Frontal cortex (tissue), 3 donors: ENCODE measurements at regions not wholly inside any gene's neighbourhood (a gene's known extent, or its start where the extent isn't known, plus 50 kb on each side); places are given as distances from the start of the nearest gene placed in this dataset.

ENCODE experiments used
- DNase-seq, 2 donors: peaks; one replicate each; pipeline ENCODE4 v3.0.0; 2012; ENCODE audit warnings: low spot score in 2 of 2
- FAIRE-seq: peaks from 2 replicates; lab custom pipeline; 2012; peaks lifted over from hg19 to GRCh38; lab: Jason Lieb, UNC
- donor health status: control.
- donor health status: control.
- donor health status: control.

DNA sequence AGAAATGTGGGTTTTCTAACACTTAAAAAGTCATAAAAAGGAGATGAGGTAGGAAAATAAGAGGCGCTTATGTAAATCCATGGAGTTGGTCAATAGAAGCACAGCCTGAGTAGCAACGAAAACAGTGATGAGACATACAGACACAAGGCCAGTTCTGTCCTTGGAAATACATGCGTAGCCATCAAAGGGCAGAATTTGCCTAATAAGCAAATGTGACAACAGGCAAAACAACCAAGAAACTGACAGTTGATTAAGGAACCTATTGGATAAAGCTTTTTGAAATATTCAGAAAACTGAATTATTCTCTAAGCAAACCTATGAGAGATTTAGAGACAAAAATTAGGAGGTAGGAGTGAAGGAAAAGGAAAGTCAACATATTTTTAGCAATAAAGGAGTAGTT, 586.3 kb downstream of the PLCL1 start:
- DNase-seq, result no peak
- FAIRE-seq, result no peak

DNA sequence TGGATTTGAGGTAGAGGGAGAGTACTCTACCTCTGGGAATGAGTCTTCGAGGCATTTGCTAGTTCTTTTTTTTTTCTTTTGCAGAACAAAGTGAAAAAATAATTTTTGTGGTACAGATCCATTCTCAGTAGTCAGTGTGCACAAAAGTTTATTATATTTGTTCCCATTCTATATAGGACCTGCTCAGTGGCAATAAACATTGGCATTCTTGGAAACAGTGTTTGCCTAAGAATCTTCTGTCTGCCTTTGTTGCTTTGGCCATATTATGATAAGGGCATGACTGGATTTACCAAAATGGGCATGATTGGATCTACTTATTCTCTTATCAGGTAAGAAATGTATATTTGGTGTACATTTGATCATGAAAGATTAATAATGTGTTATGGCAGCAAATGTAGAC, 583.3 kb downstream of the PLCL1 start:
- no peak for FAIRE-seq
- no peak for DNase-seq

GRCh38 chr2:198385856-198386255, 581.5 kb downstream of the PLCL1 start:
- DNase-seq, result no peak
- no peak for FAIRE-seq

- no peak for DNase-seq
- FAIRE-seq, result no peak
These were observed 580.9 kb downstream of the PLCL1 start for GRCh38 chr2:198385326-198385725.

- FAIRE-seq (no peak), DNase-seq (no peak)
These were observed 579.0 kb downstream of the PLCL1 start for GRCh38 chr2:198383392-198383791.

DNA sequence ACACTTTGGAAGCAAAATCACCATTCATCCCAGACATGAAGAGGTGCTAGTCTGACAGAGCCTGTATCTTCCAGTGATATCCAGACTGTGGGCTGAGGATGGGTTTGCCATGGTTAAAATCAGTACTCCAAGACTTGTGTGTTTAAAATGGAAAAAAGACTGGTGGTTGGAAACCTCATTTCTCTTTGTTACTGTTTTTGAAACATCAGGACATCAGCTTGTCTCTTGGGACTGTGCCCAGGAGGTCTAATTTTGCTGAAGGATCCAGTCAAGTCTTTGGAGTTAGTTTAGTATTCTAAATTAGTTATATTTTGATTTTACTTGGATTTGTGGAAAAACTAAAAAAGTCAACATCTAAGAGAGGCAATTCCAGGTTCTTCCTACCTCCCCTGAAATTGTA, 578.4 kb downstream of the PLCL1 start:
- FAIRE-seq (no peak), DNase-seq (no peak)

DNA sequence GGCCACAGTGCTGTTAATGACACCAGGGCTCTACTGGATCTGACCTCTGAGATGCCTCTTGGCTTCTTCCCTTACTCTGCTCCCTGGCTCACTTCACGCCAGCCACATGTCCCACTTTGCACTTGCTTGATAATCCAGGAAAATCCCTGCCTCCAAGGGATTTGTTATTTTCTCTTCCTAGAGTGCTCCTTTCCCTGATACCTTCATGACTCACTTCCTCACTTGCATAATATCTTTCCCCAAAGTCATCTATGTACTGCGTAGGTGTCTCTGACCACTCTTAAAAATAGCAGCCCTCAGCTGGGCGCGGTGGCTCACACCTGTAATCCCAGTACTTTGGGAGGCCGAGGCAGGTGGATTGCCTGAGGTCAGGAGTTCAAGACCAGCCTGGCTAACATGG, 572.3 kb downstream of the PLCL1 start:
- DNase-seq (no peak), FAIRE-seq (no peak)

DNA sequence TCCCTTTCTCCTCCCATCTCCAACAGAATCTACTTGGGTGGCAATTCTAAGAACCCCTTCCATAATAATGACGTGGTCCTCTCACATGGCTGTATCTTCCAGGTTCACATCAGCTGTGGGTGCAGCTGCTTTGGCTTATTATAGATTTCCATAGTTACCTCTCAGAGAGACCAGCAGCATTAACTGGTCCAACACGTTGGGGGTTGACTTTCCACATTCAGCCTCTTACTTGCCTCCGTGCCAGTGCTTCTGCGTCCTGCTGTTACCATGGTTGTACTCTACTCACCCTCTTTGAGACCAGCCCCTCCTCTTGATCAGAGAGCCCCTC, 570.7 kb downstream of the PLCL1 start:
- DNase-seq (no peak), FAIRE-seq (no peak)

GRCh38 chr2:198374375-198375082, 570.1 kb downstream of the PLCL1 start:
- FAIRE-seq (peak; percentile 30), DNase-seq (peak in 1 of 2 donors; percentile 6)

- DNase-seq (no peak), FAIRE-seq (no peak)
These were observed 567.6 kb downstream of the PLCL1 start for GRCh38 chr2:198371921-198372543.

- DNase-seq, result no peak
- FAIRE-seq, result no peak
These were observed 566.9 kb downstream of the PLCL1 start for GRCh38 chr2:198371329-198371728.

- DNase-seq, result no peak
- no peak for FAIRE-seq
These were observed 563.7 kb downstream of the PLCL1 start for GRCh38 chr2:198368089-198368488.

DNA sequence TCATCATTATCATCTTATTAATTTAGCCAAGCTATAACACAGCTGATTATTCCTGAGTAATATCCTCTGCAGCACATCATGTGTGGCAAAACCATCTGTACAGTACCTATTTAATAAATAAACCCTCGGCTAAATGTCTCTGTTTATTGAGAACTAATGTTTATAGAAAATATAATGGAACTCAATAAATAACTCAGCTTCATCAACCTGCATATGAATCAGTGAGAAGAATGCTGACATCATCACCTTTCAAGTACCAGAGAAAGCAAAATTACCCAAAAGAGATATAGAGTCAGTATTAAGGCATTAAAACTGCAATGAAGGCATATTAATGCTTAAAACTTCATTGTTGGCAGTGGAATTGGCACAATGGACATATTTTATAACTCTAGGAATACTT, 558.3 kb downstream of the PLCL1 start:
- DNase-seq (no peak), FAIRE-seq (no peak)

GRCh38 chr2:198359308-198359707, 554.9 kb downstream of the PLCL1 start:
- no peak for FAIRE-seq
- DNase-seq, result no peak

DNA sequence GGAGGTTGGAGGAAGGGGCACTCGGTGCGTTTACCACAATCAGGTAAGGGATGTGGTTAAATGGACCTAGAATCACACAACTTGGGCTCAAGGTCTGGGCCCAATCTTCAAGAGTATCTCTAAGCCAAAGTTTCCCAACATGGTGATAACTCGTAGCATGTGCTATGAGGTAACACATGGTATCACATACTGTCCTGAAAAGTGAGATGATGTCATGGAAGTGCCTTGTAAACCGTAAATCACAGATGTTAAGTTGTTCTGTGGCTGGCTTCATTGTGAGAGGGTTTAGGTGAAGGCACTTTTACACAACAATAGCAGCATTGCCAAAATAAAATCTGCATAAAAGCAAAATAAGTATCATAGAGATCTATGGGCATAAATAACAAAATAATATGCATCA, 551.8 kb downstream of the PLCL1 start:
- DNase-seq, result no peak
- no peak for FAIRE-seq

DNA sequence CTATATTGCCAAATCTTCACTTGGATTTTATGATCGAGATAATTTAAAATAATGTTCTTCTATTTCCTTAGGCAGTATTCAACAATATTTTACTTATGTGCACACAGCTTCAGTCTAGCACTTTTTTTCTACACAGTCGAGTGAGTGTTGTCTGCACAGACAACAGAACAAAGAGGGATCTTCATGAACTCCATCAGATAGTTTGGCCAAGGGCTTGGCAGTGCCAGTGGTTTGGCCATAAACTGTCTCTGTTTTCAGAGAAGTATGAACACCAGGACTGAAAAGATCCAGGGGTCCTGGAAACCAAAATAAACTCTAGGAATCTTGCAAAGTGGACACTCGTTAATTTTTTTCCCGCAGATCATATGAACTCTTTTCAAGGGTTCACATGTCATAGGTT, 547.3 kb downstream of the PLCL1 start:
- FAIRE-seq, result no peak
- peak in 1 of 2 donors; percentile 4 for DNase-seq

DNA sequence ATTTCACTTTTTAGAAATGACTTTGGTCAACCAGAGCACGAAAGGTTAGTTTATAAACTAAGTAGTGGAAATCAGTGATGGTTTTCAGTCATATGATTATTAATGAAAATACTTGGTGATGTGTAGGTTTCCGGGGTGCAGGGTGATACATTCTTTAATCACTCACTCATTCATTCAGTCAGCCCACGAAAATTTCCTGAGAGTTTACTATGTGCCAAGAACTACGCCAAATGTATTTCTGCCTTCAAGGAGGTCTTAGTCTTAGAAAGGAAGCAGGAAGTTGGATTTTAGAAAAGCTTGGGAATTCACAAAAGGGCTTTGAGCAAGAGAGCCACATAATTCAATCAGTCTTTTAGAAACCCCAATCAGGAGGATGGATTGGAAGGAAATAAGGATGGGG, 543.6 kb downstream of the PLCL1 start:
- DNase-seq, result no peak
- FAIRE-seq, result no peak

GRCh38 chr2:198347349-198347748, 543.0 kb downstream of the PLCL1 start:
- FAIRE-seq, result no peak
- DNase-seq, result no peak

GRCh38 chr2:198343471-198343870, 539.1 kb downstream of the PLCL1 start:
- no peak for FAIRE-seq

GRCh38 chr2:198340846-198341245, 536.5 kb downstream of the PLCL1 start:
- DNase-seq (no peak), FAIRE-seq (no peak)

More at GRCh38 chr2:198343471-198343870, 539.1 kb downstream of the PLCL1 start:
- no peak for DNase-seq

DNA sequence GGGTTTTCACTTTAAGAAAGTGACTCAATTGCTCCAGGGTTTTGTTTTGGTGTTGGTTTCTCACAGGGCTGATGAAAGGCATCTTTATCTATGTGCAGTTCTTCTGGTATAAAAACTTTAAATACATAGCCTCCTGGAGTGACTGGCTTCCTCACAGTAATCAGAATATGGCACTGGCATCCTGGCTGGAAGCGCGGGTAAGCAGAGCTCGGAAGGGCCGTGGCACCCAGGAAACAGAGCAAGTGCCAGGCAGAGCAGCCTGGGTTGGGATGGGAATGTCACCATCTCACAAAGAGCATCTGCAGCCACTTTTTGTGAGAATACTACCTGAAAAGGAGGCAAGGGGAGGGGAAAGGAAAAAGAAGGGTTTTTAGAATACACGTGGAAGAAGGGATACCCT, 534.7 kb downstream of the PLCL1 start:
- DNase-seq, result no peak
- FAIRE-seq, result no peak

- no peak for DNase-seq
These were observed 533.0 kb downstream of the PLCL1 start for GRCh38 chr2:198337368-198337767.

More at GRCh38 chr2:198337368-198337767, 533.0 kb downstream of the PLCL1 start:
- no peak for FAIRE-seq
